ENCODE measurements at regions not wholly inside any gene's neighbourhood (a gene's known extent, or its start where the extent isn't known, plus 50 kb on each side); places are given as distances from the start of the nearest gene placed in this dataset.

DNA sequence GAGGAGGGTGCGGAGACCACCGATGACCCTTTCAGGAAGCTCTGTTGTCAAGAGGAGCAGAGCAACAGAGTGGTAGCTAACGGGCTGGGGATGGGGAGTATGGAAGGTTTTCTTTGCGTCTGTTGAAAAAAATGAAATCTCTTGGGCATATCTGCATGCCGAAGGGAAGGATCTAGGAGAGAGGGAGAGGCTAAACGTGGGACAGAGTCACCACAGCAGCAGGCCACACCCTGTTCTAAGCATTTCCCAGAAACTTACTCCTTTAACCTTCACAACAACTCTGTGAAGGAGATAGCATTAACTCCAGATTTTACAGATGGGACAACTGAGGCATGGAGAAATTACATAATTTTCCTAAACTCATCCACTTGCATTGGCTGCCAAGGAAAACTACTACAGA is 71.8 kb upstream of the EXOC1L start:
- in situ Hi-C loops (cut with HindIII; ENCODE audit: low pct_ligation_motif_present, low pct_unique_long_range_greater_than_20kb, low sequenced_read_pairs): no loop called here
- DNase-seq: no peak

DNA sequence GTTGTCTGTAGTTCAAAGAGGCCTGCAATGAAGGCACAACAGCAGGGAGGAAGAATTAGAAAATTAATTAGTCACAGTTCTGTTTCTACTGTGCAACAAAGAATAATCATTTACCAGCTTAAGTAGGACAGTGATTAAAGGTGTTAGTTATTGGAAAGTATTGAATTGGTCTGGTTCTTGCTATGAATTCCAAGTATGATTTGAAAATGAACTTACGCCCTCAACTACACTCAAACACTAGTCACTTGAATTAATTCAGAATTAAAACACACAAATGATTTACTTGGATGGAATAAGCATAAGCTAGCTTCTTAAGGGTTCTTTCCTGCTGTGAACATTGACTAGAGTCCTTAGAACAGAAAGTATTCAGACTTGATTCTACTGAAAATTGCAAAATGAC is 69.9 kb upstream of the EXOC1L start:
- no peak for DNase-seq
- in situ Hi-C loops (cut with HindIII; ENCODE audit: low pct_ligation_motif_present, low pct_unique_long_range_greater_than_20kb, low sequenced_read_pairs): no loop called here

DNA sequence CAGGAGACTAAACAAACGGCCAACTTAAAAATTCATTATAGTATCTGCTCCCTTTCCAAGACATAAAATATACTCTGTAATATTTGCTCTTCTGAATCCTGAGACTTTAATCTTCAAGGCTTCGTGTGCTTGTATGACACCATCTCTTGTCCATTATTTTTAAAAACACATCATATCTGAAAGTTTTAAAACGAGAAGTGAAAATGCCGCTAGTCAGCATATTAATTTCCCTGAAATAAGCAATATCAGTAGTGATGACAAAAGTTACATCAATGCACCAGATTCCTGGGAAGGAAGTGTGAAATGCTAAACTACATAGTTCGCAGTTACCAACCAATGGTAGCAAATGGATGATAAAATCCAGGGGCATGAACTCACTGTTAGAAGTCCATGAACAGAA is 66.8 kb upstream of the EXOC1L start:
- DNase-seq: no peak
- in situ Hi-C loops (cut with HindIII; ENCODE audit: low pct_ligation_motif_present, low pct_unique_long_range_greater_than_20kb, low sequenced_read_pairs): no loop called here

GRCh38 chr4:55753856-55754255 is 65.7 kb upstream of the EXOC1L start:
- DNase-seq: no peak
- in situ Hi-C loops (cut with HindIII; ENCODE audit: low pct_ligation_motif_present, low pct_unique_long_range_greater_than_20kb, low sequenced_read_pairs): no loop called here

- in situ Hi-C loops (cut with HindIII; ENCODE audit: low pct_ligation_motif_present, low pct_unique_long_range_greater_than_20kb, low sequenced_read_pairs): no loop called here
- no peak for DNase-seq
Measured at GRCh38 chr4:55754754-55755350, 64.7 kb upstream of the EXOC1L start.

- no peak for DNase-seq
- in situ Hi-C loops (cut with HindIII; ENCODE audit: low pct_ligation_motif_present, low pct_unique_long_range_greater_than_20kb, low sequenced_read_pairs): no loop called here
Measured at GRCh38 chr4:55756208-55756607, 63.4 kb upstream of the EXOC1L start.

- no peak for DNase-seq
- in situ Hi-C loops (cut with HindIII; ENCODE audit: low pct_ligation_motif_present, low pct_unique_long_range_greater_than_20kb, low sequenced_read_pairs): no loop called here
Measured at GRCh38 chr4:55757356-55757952, 62.1 kb upstream of the EXOC1L start.

DNA sequence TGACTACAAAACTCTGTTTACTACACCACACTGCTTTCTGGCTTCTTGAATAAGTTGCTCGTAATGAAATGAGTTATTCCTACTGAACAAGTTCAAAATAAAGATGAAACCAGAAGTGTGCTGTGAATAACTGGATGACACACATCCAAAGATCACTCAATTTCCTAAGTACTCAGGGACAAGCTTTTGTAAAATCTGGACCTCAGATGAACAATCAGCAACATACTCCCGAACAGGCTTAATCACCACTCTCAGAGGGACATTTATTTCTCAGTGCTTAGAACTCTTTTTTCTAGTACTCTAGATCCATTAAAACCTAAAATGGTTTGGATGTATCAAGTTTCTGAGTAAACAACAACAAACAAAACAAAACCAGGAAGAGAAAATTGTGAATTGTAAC is 61.5 kb upstream of the EXOC1L start:
- DNase-seq: no peak
- in situ Hi-C loops (cut with HindIII; ENCODE audit: low pct_ligation_motif_present, low pct_unique_long_range_greater_than_20kb, low sequenced_read_pairs): no loop called here

DNA sequence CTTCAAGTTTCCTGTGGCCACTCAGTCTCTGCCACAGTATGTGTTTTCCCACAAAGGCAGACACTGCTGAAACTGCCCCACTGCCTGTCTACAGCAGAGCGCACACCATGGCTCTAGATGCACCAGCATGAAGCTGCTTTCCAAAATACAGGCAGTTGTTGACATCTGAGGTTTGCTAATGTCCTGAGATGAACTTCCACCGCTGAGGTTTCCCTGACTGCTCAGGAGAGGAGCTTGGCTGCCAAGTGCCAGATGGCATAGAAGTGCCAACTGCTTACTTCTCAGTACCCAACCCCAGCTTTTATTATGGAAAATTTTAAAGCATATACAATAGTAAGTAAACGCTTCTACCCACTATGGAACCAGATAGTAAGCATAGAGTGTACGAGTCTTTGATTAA is 61.0 kb upstream of the EXOC1L start:
- no peak for DNase-seq
- in situ Hi-C loops (cut with HindIII; ENCODE audit: low pct_ligation_motif_present, low pct_unique_long_range_greater_than_20kb, low sequenced_read_pairs): no loop called here

GRCh38 chr4:55762819-55763218 is 56.8 kb upstream of the EXOC1L start:
- in situ Hi-C loops (cut with HindIII; ENCODE audit: low pct_ligation_motif_present, low pct_unique_long_range_greater_than_20kb, low sequenced_read_pairs): no loop called here
- DNase-seq: no peak

DNA sequence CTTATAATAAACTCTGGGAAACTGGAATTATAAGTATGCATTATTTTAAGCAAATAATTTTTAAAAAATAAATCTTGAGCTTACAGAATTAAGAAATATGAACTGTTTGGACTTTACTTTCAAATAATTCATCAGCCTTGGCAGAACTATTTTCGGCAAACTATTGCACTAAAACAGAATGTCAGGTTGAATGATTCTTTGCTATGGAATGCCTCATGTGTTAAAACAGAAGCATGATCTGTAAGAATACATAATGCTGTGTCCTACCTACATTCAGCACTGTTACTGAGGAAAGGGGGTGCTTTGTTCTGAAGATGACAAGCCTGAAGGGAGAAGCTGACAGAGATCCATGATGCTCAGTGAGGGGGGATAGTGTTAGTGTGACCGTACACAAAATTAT is 55.6 kb upstream of the EXOC1L start:
- no peak for DNase-seq
- in situ Hi-C loops (cut with HindIII; ENCODE audit: low pct_ligation_motif_present, low pct_unique_long_range_greater_than_20kb, low sequenced_read_pairs): no loop called here

GRCh38 chr4:55765070-55765469 is 54.5 kb upstream of the EXOC1L start:
- no peak for DNase-seq
- in situ Hi-C loops (cut with HindIII; ENCODE audit: low pct_ligation_motif_present, low pct_unique_long_range_greater_than_20kb, low sequenced_read_pairs): no loop called here

GRCh38 chr4:55768291-55768690 is 51.3 kb upstream of the EXOC1L start:
- DNase-seq: peak; percentile 48
- in situ Hi-C loops (cut with HindIII; ENCODE audit: low pct_ligation_motif_present, low pct_unique_long_range_greater_than_20kb, low sequenced_read_pairs): no loop called here
